PC-9 (cell line): ENCODE measurements at regions not wholly inside any gene's neighbourhood (a gene's known extent, or its start where the extent isn't known, plus 50 kb on each side); places are given as distances from the start of the nearest gene placed in this dataset.

Source experiments
- BruUV-seq: library from RNA; stranded (reverse); fragments of 400-500 nt; replicated peaks from 2 replicates; lab custom pipeline; 2021; lab: Mats Ljungman, UMichigan
- CTCF ChIA-PET: fragments of 300-600 bp; sonication (Branson Sonifier 250); formaldehyde crosslinking; loops from one replicate; lab custom pipeline; 2022; ENCODE audit warnings: antibody characterized with exemption; lab: Charles Lee
- POLR2A ChIA-PET: fragments of 300-600 bp; sonication (Branson Sonifier 250); formaldehyde crosslinking; loops from one replicate; lab custom pipeline; 2022; ENCODE audit warnings: antibody characterized with exemption; ENCODE audit not compliant: unreplicated experiment; lab: Charles Lee
- DNase-seq, 2 experiments: peaks; one replicate each; pipeline versions ENCODE4 v3.0.0 to v3.0.0-alpha.2; 2015 to 2022; ENCODE audit warnings: mixed read lengths in 1 of 2
- H2AFZ ChIP-seq: fragments of 200-600 bp; sonication (generic); 2 replicates; pipeline ENCODE4 v1.8.1; 2017; ENCODE audit warnings: antibody characterized with exemption
- H3F3A ChIP-seq: fragments of 200-600 bp; sonication (generic); 2 replicates; pipeline ENCODE4 v1.8.1; 2017; ENCODE audit warnings: antibody characterized with exemption, mild to moderate bottlenecking, low read depth; ENCODE audit not compliant: insufficient read depth
- H3K27ac ChIP-seq: fragments of 200-600 bp; sonication (generic); 2 replicates; pipeline ENCODE4 v1.6.1; 2016; ENCODE audit warnings: mixed run types
- H3K27me3 ChIP-seq: fragments of 200-600 bp; sonication (generic); 2 replicates; pipeline ENCODE4 v1.6.1; 2016; ENCODE audit warnings: low read depth, mixed run types; ENCODE audit not compliant: insufficient read depth
- H3K36me3 ChIP-seq: fragments of 200-600 bp; sonication (generic); 2 replicates; pipeline ENCODE4 v1.6.1; 2016; ENCODE audit warnings: low read depth, mixed run types
- H3K4me1 ChIP-seq: fragments of 200-600 bp; sonication (generic); replicated peaks from 2 replicates; pipeline ENCODE4 v1.6.1; 2016; ENCODE audit warnings: mixed run types; ENCODE audit not compliant: insufficient read depth
- H3K4me2 ChIP-seq: fragments of 200-600 bp; sonication (generic); 2 replicates; pipeline ENCODE4 v1.6.1; 2017; ENCODE audit warnings: mixed run types
- H3K4me3 ChIP-seq: fragments of 200-600 bp; sonication (generic); 2 replicates; pipeline ENCODE4 v1.6.1; 2016; ENCODE audit warnings: mixed run types
- H3K79me2 ChIP-seq: fragments of 200-600 bp; sonication (generic); 2 replicates; pipeline ENCODE4 v1.6.1; 2017; ENCODE audit warnings: low read depth, mixed run types
- H3K9me2 ChIP-seq: fragments of 200-600 bp; sonication (generic); 2 replicates; pipeline ENCODE4 v1.8.1; 2017; ENCODE audit warnings: mild to moderate bottlenecking; ENCODE audit not compliant: insufficient read depth
- H3K9me3 ChIP-seq: fragments of 200-600 bp; sonication (generic); 2 replicates; pipeline ENCODE4 v1.8.1; 2016; ENCODE audit warnings: low read depth; ENCODE audit not compliant: insufficient read depth
- H4K20me1 ChIP-seq: fragments of 200-600 bp; sonication (generic); 2 replicates; pipeline ENCODE4 v1.8.1; 2017; ENCODE audit not compliant: insufficient read depth
- EZH2 ChIP-seq: fragments of 200-600 bp; sonication (generic); IDR thresholded peaks from 2 replicates; pipeline ENCODE4 v1.8.0; 2017; ENCODE audit warnings: antibody characterized with exemption, low read depth
- intact Hi-C: fragments of 100-400 bp; cut with micrococcal nuclease; formaldehyde crosslinking; loops from one replicate; pipeline ENCODE4 v1.10.0; 2022; ENCODE audit not compliant: unreplicated experiment
- TF ChIP-seq, protein P1 (sequence below): fragments of 200-600 bp; sonication (generic); conservative IDR thresholded peaks from 2 replicates; pipeline ENCODE4 v1.6.1; 2017; ENCODE audit warnings: mixed run types, antibody characterized with exemption, mild to moderate bottlenecking, moderate library complexity

DNA sequence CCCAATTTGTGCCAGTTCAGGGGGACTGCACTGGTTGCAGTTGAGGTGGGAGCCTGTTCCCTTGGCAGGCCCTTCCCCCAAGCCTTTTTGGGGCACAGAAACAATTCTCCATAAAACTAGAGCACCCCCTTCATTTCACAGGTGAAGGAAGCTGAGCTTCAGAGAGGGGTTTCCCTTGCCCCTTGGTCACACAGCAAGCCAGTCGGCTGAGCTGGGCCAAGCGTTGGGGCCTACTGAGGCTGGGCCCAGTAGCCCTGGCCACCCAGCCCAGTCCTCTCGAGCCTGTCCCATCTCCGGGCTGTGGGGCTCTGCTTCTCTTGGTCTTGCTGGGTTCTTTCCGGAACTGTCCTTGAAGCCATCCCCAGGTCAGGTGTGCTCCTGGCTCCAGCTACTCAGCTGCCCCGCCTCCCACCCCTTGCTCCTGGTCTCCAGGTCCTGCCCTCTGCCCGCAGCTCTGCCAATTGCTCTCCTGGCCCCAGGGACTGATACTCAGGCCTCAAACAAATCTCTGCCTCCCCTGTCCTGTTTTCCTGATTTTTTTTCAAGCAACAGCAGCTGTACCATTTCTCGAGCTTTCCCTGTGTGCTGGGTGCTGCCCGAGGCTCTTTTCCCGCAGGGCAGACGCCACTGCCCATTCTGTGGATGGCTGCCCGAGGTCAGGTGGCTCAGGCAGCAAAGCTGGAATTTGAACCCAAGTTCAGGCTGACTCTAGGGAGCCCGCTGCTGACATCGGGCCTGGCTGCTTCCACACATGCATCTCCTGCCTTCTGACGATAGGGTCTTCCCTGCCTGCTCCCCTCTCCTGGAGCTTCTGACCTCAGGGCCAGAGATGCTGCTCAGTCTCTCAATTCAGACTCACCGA, 87.4 kb upstream of the NKD1 start:
- Histone ChIP-seq H3F3A (peaks cover 23% of the 10 kb centered on the region), H3K27ac (no peak overlapping the region), H3K27me3 (no peaks in the 10 kb centered on the region), H2AFZ (no peak overlapping the region), H3K4me2 (no peak overlapping the region), H3K9me2 (no peaks in the 10 kb centered on the region), H3K4me1 (peaks cover 33% of the 10 kb centered on the region), H4K20me1 (no peaks in the 10 kb centered on the region), H3K4me3 (no peak overlapping the region), H3K79me2 (no peaks in the 10 kb centered on the region), H3K9me3 (no peaks in the 10 kb centered on the region), H3K36me3 (no peaks in the 10 kb centered on the region)
- intact Hi-C loops = no loop called here
- no peak for TF ChIP-seq EZH2
- TF ChIP-seq, protein P1, sequence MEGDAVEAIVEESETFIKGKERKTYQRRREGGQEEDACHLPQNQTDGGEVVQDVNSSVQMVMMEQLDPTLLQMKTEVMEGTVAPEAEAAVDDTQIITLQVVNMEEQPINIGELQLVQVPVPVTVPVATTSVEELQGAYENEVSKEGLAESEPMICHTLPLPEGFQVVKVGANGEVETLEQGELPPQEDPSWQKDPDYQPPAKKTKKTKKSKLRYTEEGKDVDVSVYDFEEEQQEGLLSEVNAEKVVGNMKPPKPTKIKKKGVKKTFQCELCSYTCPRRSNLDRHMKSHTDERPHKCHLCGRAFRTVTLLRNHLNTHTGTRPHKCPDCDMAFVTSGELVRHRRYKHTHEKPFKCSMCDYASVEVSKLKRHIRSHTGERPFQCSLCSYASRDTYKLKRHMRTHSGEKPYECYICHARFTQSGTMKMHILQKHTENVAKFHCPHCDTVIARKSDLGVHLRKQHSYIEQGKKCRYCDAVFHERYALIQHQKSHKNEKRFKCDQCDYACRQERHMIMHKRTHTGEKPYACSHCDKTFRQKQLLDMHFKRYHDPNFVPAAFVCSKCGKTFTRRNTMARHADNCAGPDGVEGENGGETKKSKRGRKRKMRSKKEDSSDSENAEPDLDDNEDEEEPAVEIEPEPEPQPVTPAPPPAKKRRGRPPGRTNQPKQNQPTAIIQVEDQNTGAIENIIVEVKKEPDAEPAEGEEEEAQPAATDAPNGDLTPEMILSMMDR = no peak
- POLR2A ChIA-PET = no interaction called here
- CTCF ChIA-PET = no interaction called here
- no peak for DNase-seq
- BruUV-seq = no TSS peak

DNA sequence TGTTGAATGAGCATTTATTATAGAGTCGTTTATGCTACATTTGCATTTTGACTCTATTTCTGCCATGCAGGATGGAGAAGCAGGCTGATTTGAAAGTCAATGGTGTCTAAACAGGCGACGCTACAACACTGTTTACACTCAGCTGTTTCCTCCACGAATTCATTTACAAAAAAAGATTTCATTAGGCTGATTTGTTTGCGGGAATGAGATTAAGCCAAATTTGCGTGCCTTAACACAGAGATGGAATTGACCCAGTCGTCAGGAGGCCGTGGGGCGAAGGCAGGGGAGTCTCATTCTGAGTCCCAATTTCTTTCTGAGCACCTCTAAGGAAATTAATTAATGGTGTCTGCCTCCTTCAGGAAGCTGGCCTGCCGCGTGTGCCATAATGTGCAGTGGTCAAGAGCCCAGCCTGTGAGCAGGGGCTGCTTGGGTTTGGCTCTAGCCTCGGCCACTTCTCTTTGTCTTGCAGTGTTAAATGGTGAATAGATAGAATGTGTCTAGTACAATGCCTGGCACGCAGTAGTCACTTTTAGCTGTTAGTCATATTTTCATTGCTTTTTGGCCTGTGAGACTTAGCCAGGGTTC, 88.6 kb upstream of the NKD1 start:
- H3K36me3 ChIP-seq = no peaks in the 10 kb centered on the region
- H2AFZ ChIP-seq = no peak overlapping the region
- no peak overlapping the region for H3K4me2 ChIP-seq
- DNase-seq = no peak
- H3K27me3 ChIP-seq = no peaks in the 10 kb centered on the region
- no TSS peak for BruUV-seq
- H3K79me2 ChIP-seq = no peaks in the 10 kb centered on the region
- intact Hi-C loops = no loop called here
- H3K9me3 ChIP-seq = no peaks in the 10 kb centered on the region
- TF ChIP-seq, protein P1 = no peak
- TF ChIP-seq EZH2 = no peak
- CTCF ChIA-PET = no interaction called here
- no peak overlapping the region for H3K4me3 ChIP-seq
- no peaks in the 10 kb centered on the region for H3K9me2 ChIP-seq
- peaks cover 23% of the 10 kb centered on the region for H3F3A ChIP-seq
- POLR2A ChIA-PET = interaction anchor here (0.6 kb wide), 1 partner anchor 93 kb away, joined by 5 read pairs; no protein-coding TSS in a partner anchor
- no peaks in the 10 kb centered on the region for H4K20me1 ChIP-seq
- H3K27ac ChIP-seq = no peak overlapping the region
- H3K4me1 ChIP-seq = peaks cover 41% of the 10 kb centered on the region

DNA sequence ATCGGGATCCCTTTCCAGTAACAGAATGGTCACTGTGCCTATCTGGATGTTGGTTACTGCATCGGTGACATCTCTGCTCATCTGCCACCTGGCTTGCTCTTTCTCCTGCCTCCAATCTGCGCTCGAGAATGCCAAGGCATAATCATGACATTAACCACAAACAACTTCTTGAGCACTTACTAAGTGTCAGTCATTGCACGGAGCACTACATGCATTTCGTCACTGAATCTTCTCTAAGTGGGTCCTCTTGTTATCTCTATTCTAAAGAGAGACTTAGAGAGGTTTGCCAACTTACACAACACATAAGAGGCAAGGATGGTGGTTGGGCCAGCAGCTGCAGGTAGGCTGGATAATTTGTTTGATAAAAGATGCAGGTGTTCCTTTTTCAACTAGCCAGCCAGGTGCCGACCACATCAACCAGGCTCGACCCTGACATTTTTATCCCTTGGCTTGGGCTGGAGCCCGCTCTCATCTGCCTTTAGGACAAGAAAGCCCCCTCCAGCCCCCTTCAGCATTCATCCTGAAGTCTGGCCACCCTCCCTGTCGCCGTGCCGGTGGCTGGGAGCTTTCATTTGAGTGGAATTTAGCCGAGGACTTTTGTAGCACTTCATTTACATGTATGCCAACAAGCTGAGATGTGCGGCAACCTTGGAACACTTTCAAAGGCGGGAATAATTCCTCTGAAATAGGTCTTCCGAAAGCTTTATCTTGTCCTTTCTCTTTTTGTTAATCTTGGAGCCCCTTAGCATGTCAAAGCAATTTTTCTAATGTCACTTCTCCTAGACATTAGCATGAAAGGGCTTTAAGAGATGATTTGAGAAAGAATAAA, 89.3 kb upstream of the NKD1 start:
- H3K4me2 ChIP-seq = no peak overlapping the region
- POLR2A ChIA-PET = no interaction called here
- CTCF ChIA-PET = no interaction called here

More for the DNA sequence above, 89.3 kb upstream of the NKD1 start:
- no peak for TF ChIP-seq EZH2
- TF ChIP-seq, protein P1 = no peak
- no peak for DNase-seq
- no TSS peak for BruUV-seq
- no peaks in the 10 kb centered on the region for H3K79me2 ChIP-seq
- peaks cover 41% of the 10 kb centered on the region for H3K4me1 ChIP-seq
- no peaks in the 10 kb centered on the region for H3K9me2 ChIP-seq
- no peaks in the 10 kb centered on the region for H4K20me1 ChIP-seq
- no peaks in the 10 kb centered on the region for H3K36me3 ChIP-seq
- H2AFZ ChIP-seq = no peak overlapping the region
- H3K27ac ChIP-seq = peak overlapping the region; percentile 82; the same call in 1 of the 2 replicates
- H3K27me3 ChIP-seq = no peaks in the 10 kb centered on the region
- no peak overlapping the region for H3K4me3 ChIP-seq
- H3K9me3 ChIP-seq = no peaks in the 10 kb centered on the region
- peaks cover 23% of the 10 kb centered on the region for H3F3A ChIP-seq
- intact Hi-C loops = no loop called here
